Thymus (tissue), 11 donors: ENCODE measurements at regions not wholly inside any gene's neighbourhood (a gene's known extent, or its start where the extent isn't known, plus 50 kb on each side); places are given as distances from the start of the nearest gene placed in this dataset.
A peak's percentile ranks its signal among the peaks of the same experiment; 100 is the strongest.

Experiments used
- DNase-seq, 9 donors: peaks; one replicate each; pipeline ENCODE4 v3.0.0-alpha.2; 2013; ENCODE audit warnings: low spot score in 9 of 9, low read depth in 6 of 9, missing footprints in 1 of 9
- H3K27ac ChIP-seq, 2 donors: one replicate each; pipeline ENCODE4 v1.5.1; 2013; ENCODE audit warnings: control low read depth in 1 of 2, low read depth in 1 of 2, low read length in 1 of 2, mild to moderate bottlenecking in 1 of 2, moderate library complexity in 1 of 2
- H3K27me3 ChIP-seq, 2 donors: one replicate each; pipeline ENCODE4 v1.5.1; 2013; ENCODE audit warnings: low read length in 1 of 2; ENCODE audit not compliant: control insufficient read depth in 2 of 2, insufficient read depth in 1 of 2
- H3K36me3 ChIP-seq, 2 donors: one replicate each; pipeline ENCODE4 v1.5.1; 2013; ENCODE audit warnings: low read length in 1 of 2, mild to moderate bottlenecking in 1 of 2, moderate library complexity in 1 of 2; ENCODE audit not compliant: control insufficient read depth in 2 of 2, insufficient read depth in 2 of 2
- H3K4me1 ChIP-seq, 2 donors: one replicate each; pipeline ENCODE4 v1.5.1; 2013; ENCODE audit warnings: low read length in 2 of 2; ENCODE audit not compliant: control insufficient read depth in 2 of 2, insufficient read depth in 2 of 2
- H3K4me3 ChIP-seq, 2 donors: one replicate each; pipeline ENCODE4 v1.5.1; 2013; ENCODE audit warnings: low read length in 2 of 2, control low read depth in 1 of 2, mild to moderate bottlenecking in 1 of 2
- H3K9me3 ChIP-seq, 2 donors: one replicate each; pipeline ENCODE4 v1.5.1; 2013; ENCODE audit warnings: low read length in 1 of 2, mild to moderate bottlenecking in 1 of 2; ENCODE audit not compliant: control insufficient read depth in 2 of 2, insufficient read depth in 1 of 2
- WGBS: extraction: QIAGEN DNeasy Blood & Tissue Kit; methylation state at CpG from one replicate; pipeline ENCODE4 v1.1.7; 2013; 5-methylcytosine and 5-hydroxymethylcytosine counted together
- donor health status: healthy.

GRCh38 chr12:68403296-68403695 is 71.1 kb upstream of the MDM1 start:
- peaks cover 0 to 4% of the 10 kb centered on the region in 2 donors for H3K9me3 ChIP-seq
- DNase-seq: no peak
- no peaks in the 10 kb centered on the region for H3K27me3 ChIP-seq
- H3K36me3 ChIP-seq: no peaks in the 10 kb centered on the region
- peaks cover 2 to 10% of the 10 kb centered on the region in 2 donors for H3K4me1 ChIP-seq
- no peak overlapping the region for H3K27ac ChIP-seq
- WGBS: 11% methylated on average over 1 of the region's 1 CpG
- H3K4me3 ChIP-seq: no peak overlapping the region

GRCh38 chr12:68403711-68404110 is 71.5 kb upstream of the MDM1 start:
- Histone ChIP-seq H3K4me3 (no peak overlapping the region), H3K27me3 (no peaks in the 10 kb centered on the region), H3K9me3 (peaks cover 0 to 4% of the 10 kb centered on the region in 2 donors), H3K4me1 (peaks cover 2 to 10% of the 10 kb centered on the region in 2 donors), H3K36me3 (no peaks in the 10 kb centered on the region), H3K27ac (no peak overlapping the region)
- no peak for DNase-seq

GRCh38 chr12:68405343-68405781 is 73.2 kb upstream of the MDM1 start:
- DNase-seq: no peak
- no peak overlapping the region for H3K4me3 ChIP-seq
- no peak overlapping the region for H3K27ac ChIP-seq
- H3K36me3 ChIP-seq: no peaks in the 10 kb centered on the region
- H3K4me1 ChIP-seq: peaks cover 2 to 13% of the 10 kb centered on the region in 2 donors
- no peaks in the 10 kb centered on the region for H3K27me3 ChIP-seq
- peaks cover 0 to 4% of the 10 kb centered on the region in 2 donors for H3K9me3 ChIP-seq

GRCh38 chr12:68406134-68406576 is 74.0 kb upstream of the MDM1 start:
- peak in 3 of 9 donors; percentile 11 to 26 (median 13) for DNase-seq
- H3K27me3 ChIP-seq: no peaks in the 10 kb centered on the region
- H3K36me3 ChIP-seq: no peaks in the 10 kb centered on the region
- H3K9me3 ChIP-seq: peaks cover 0 to 4% of the 10 kb centered on the region in 2 donors
- H3K4me3 ChIP-seq: no peak overlapping the region
- 45% methylated on average over 5 of the region's 5 CpGs for WGBS
- peaks cover 2 to 13% of the 10 kb centered on the region in 2 donors for H3K4me1 ChIP-seq
- no peak overlapping the region for H3K27ac ChIP-seq

GRCh38 chr12:68406911-68407310 is 74.7 kb upstream of the MDM1 start:
- Histone ChIP-seq H3K4me1 (peaks cover 2 to 13% of the 10 kb centered on the region in 2 donors), H3K9me3 (peaks cover 0 to 4% of the 10 kb centered on the region in 2 donors), H3K36me3 (no peaks in the 10 kb centered on the region), H3K27me3 (no peaks in the 10 kb centered on the region), H3K4me3 (no peak overlapping the region), H3K27ac (no peak overlapping the region)
- no peak for DNase-seq
- WGBS: 79% methylated on average over 4 of the region's 4 CpGs

GRCh38 chr12:68410018-68410660 is 78.0 kb upstream of the MDM1 start:
- no peaks in the 10 kb centered on the region for H3K36me3 ChIP-seq
- H3K27me3 ChIP-seq: no peaks in the 10 kb centered on the region
- no peak for DNase-seq
- H3K4me1 ChIP-seq: peaks cover 2 to 13% of the 10 kb centered on the region in 2 donors
- H3K9me3 ChIP-seq: peaks cover 0 to 4% of the 10 kb centered on the region in 2 donors
- no peak overlapping the region for H3K4me3 ChIP-seq
- H3K27ac ChIP-seq: no peak overlapping the region
- WGBS: 83% methylated on average over 11 of the region's 11 CpGs

GRCh38 chr12:68411371-68411770 is 79.2 kb upstream of the MDM1 start:
- H3K4me3 ChIP-seq: no peak overlapping the region
- no peak overlapping the region for H3K27ac ChIP-seq
- DNase-seq: no peak
- peaks cover 2 to 5% of the 10 kb centered on the region in 2 donors for H3K4me1 ChIP-seq
- no peaks in the 10 kb centered on the region for H3K9me3 ChIP-seq
- no peaks in the 10 kb centered on the region for H3K27me3 ChIP-seq
- no peaks in the 10 kb centered on the region for H3K36me3 ChIP-seq
- WGBS: 96% methylated on average over 9 of the region's 9 CpGs

GRCh38 chr12:68414988-68415387 is 82.8 kb upstream of the MDM1 start:
- H3K4me1 ChIP-seq: peaks cover 0 to under 1% of the 10 kb centered on the region in 2 donors
- DNase-seq: no peak
- H3K9me3 ChIP-seq: no peaks in the 10 kb centered on the region
- no peak overlapping the region for H3K4me3 ChIP-seq
- no peaks in the 10 kb centered on the region for H3K36me3 ChIP-seq
- no peak overlapping the region for H3K27ac ChIP-seq
- WGBS: 97% methylated on average over 2 of the region's 2 CpGs
- no peaks in the 10 kb centered on the region for H3K27me3 ChIP-seq

GRCh38 chr12:68416350-68416749 is 84.2 kb upstream of the MDM1 start:
- Histone ChIP-seq H3K9me3 (no peaks in the 10 kb centered on the region), H3K36me3 (no peaks in the 10 kb centered on the region), H3K27ac (no peak overlapping the region), H3K27me3 (no peaks in the 10 kb centered on the region), H3K4me3 (no peak overlapping the region), H3K4me1 (no peaks in the 10 kb centered on the region)
- DNase-seq: no peak
- 99% methylated on average over 6 of the region's 6 CpGs for WGBS
